ENCODE measurements at regions not wholly inside any gene's neighbourhood (a gene's known extent, or its start where the extent isn't known, plus 50 kb on each side); places are given as distances from the start of the nearest gene placed in this dataset.

DNA sequence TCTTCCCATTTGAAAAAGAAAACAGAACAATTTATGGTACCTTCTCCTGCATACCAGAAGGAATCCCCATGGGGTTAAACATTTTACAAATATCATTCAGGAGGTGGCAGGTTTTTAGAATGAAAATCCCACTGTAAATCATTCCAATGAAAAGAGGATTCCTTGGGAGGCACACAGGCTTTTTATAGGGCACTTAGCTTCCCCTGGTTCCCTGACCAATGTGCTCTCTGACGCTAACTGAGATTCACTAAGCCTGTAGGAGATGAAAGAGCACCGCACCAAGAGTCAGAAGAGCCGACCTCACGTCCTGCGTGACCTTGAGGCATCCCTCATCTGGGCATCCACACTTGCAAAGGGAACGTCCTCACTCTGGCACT is 82.5 kb downstream of the CMPK2 start:
- CTCF ChIA-PET, result interaction anchor here (1.2 kb wide), 1 partner anchor 9 kb away, joined by 4 read pairs; no protein-coding TSS in a partner anchor
- H3K4me2 ChIP-seq, result no peak overlapping the region

DNA sequence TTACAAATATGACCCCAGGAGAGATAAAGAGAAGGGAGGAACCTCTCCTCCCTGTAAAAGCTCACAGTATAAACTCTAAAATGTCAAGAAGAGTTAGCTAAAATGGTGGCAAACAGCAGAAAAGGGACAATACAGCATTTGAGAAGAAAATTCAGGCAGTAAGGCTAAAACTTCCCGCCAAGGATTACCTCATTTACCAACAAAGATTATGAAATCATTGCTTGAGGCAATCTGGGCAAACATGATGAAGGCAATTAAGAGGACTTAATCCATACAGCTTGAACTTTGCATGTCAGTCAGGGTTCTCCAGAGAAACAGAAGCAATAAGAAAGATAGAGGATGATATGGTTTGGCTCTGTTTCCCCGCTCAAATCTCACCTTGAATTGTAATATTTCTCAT is 81.4 kb downstream of the CMPK2 start:
- H3K9me2 ChIP-seq, result no peaks in the 10 kb centered on the region
- H3K79me2 ChIP-seq (ENCODE audit: insufficient read depth), result no peaks in the 10 kb centered on the region
- no peak overlapping the region for H2AFZ ChIP-seq (ENCODE audit: low read depth)
- WGBS (ENCODE audit: low lambda C conversion rate), result 37% methylated on average over 2 of the region's 2 CpGs
- no peaks in the 10 kb centered on the region for H4K20me1 ChIP-seq (ENCODE audit: insufficient read depth)
- H3K4me1 ChIP-seq (ENCODE audit: control insufficient read depth in 1 of 2, insufficient read depth in 2 of 2, low read depth in 1 of 2, low read length in 1 of 2), result peaks cover 0 to 13% of the 10 kb centered on the region in 2 experiments; a peak in 1 of 4 replicates
- H3K4me3 ChIP-seq (ENCODE audit: low read depth in 2 of 2, low read length in 1 of 2), result no peak overlapping the region
- H3K9ac ChIP-seq, result no peak overlapping the region
- H3F3A ChIP-seq (replicated peaks; ENCODE audit: insufficient read depth), result no peaks in the 10 kb centered on the region
- ChIA-PET POLR2A (no interaction called here), CTCF (interaction anchor here (0.7 to 1.9 kb wide), 2 partner anchors 8 to 10 kb away, joined by 3 to 8 read pairs; no protein-coding TSS in a partner anchor)
- H3K27me3 ChIP-seq (ENCODE audit: insufficient read depth), result no peaks in the 10 kb centered on the region
- no peak overlapping the region for H3K27ac ChIP-seq (ENCODE audit: low read depth in 2 of 2, low read length in 1 of 2)
- TF ChIP-seq TCF12 (IDR thresholded peaks at IDR 0.05) (no peak), SMC3 (IDR thresholded peaks at IDR 0.05; ENCODE audit: low read depth, low read length) (no peak), MEF2A (IDR thresholded peaks at IDR 0.05; ENCODE audit: borderline replicate concordance, low read depth) (no peak), FOXM1 (IDR thresholded peaks at IDR 0.05; ENCODE audit: low read depth) (no peak), EZH2phosphoT487 (IDR thresholded peaks at IDR 0.05; ENCODE audit: borderline replicate concordance, low read depth) (no peak), ELF1 (IDR thresholded peaks at IDR 0.05) (no peak), MXI1 (IDR thresholded peaks at IDR 0.05; ENCODE audit: low read depth, low read length) (no peak), RXRA (IDR thresholded peaks at IDR 0.05; ENCODE audit: borderline replicate concordance, low read depth) (no peak), POLR2AphosphoS5 (IDR thresholded peaks at IDR 0.05; ENCODE audit: low read depth, low read length) (no peak), RFX5 (IDR thresholded peaks at IDR 0.05; ENCODE audit: low read length) (no peak), JUND (IDR thresholded peaks at IDR 0.05) (no peak), FOSL2 (IDR thresholded peaks at IDR 0.05; ENCODE audit: borderline replicate concordance, low read depth) (no peak)
- TF ChIP-seq, protein P1, sequence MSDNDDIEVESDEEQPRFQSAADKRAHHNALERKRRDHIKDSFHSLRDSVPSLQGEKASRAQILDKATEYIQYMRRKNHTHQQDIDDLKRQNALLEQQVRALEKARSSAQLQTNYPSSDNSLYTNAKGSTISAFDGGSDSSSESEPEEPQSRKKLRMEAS (IDR thresholded peaks at IDR 0.05; ENCODE audit: low read depth), result no peak
- H3K9me3 ChIP-seq, result no peaks in the 10 kb centered on the region
- no peak overlapping the region for H3K4me2 ChIP-seq
- no peak for DNase-seq
- no peaks in the 10 kb centered on the region for H3K36me3 ChIP-seq (replicated peaks in 1 of 2; ENCODE audit: control insufficient read depth in 1 of 2, insufficient read depth in 2 of 2, low read length in 1 of 2)

More for the DNA sequence above, 82.5 kb downstream of the CMPK2 start:
- Histone ChIP-seq H3K4me1 (ENCODE audit: control insufficient read depth in 1 of 2, insufficient read depth in 2 of 2, low read depth in 1 of 2, low read length in 1 of 2) (peaks cover 0 to 13% of the 10 kb centered on the region in 2 experiments; a peak in 1 of 4 replicates), H3K79me2 (ENCODE audit: insufficient read depth) (no peaks in the 10 kb centered on the region), H2AFZ (ENCODE audit: low read depth) (no peak overlapping the region), H3K27ac (ENCODE audit: low read depth in 2 of 2, low read length in 1 of 2) (no peak overlapping the region), H3K9ac (no peak overlapping the region), H3K36me3 (replicated peaks in 1 of 2; ENCODE audit: control insufficient read depth in 1 of 2, insufficient read depth in 2 of 2, low read length in 1 of 2) (no peaks in the 10 kb centered on the region), H3K4me3 (ENCODE audit: low read depth in 2 of 2, low read length in 1 of 2) (no peak overlapping the region), H4K20me1 (ENCODE audit: insufficient read depth) (no peaks in the 10 kb centered on the region), H3K9me2 (no peaks in the 10 kb centered on the region), H3K9me3 (no peaks in the 10 kb centered on the region), H3K27me3 (ENCODE audit: insufficient read depth) (no peaks in the 10 kb centered on the region), H3F3A (replicated peaks; ENCODE audit: insufficient read depth) (no peaks in the 10 kb centered on the region)
- 39% methylated on average over 6 of the region's 6 CpGs for WGBS (ENCODE audit: low lambda C conversion rate)
- POLR2A ChIA-PET, result no interaction called here
- TF ChIP-seq EZH2phosphoT487 (IDR thresholded peaks at IDR 0.05; ENCODE audit: borderline replicate concordance, low read depth) (no peak), JUND (IDR thresholded peaks at IDR 0.05) (no peak), USF2 (IDR thresholded peaks at IDR 0.05; ENCODE audit: borderline replicate concordance, low read depth, low read length) (no peak), CHD2 (IDR thresholded peaks at IDR 0.05; ENCODE audit: low read length, partially characterized antibody) (no peak), RCOR1 (IDR thresholded peaks at IDR 0.05; ENCODE audit: low read length) (no peak), MXI1 (IDR thresholded peaks at IDR 0.05; ENCODE audit: low read depth, low read length) (no peak)
- TF ChIP-seq, protein P2, sequence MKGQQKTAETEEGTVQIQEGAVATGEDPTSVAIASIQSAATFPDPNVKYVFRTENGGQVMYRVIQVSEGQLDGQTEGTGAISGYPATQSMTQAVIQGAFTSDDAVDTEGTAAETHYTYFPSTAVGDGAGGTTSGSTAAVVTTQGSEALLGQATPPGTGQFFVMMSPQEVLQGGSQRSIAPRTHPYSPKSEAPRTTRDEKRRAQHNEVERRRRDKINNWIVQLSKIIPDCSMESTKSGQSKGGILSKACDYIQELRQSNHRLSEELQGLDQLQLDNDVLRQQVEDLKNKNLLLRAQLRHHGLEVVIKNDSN (IDR thresholded peaks at IDR 0.05; ENCODE audit: borderline replicate concordance, low read depth), result no peak
- DNase-seq, result no peak

Measured in SK-N-SH (cell line).